Sigmoid colon (tissue), 4 donors: ENCODE measurements at regions not wholly inside any gene's neighbourhood (a gene's known extent, or its start where the extent isn't known, plus 50 kb on each side); places are given as distances from the start of the nearest gene placed in this dataset.

Source experiments
- CTCF ChIP-seq, 4 experiments: fragments of 450-650 bp in 3 of 4; fragments of 200-600 bp in 1 of 4; IDR thresholded peaks; one replicate each; pipeline ENCODE4 v1.5.1; 2016 to 2019; ENCODE audit warnings: antibody characterized with exemption in 4 of 4, mild to moderate bottlenecking in 3 of 4, moderate library complexity in 2 of 4
- EP300 ChIP-seq, 4 donors: sonication (generic); formaldehyde crosslinking; IDR thresholded peaks; one replicate each; pipeline ENCODE4 v1.6.1; 2017; ENCODE audit warnings: antibody characterized with exemption in 4 of 4
- POLR2A ChIP-seq, 2 donors: fragments of 450-650 bp; IDR thresholded peaks; one replicate each; pipeline ENCODE4 v1.6.1; 2016; ENCODE audit warnings: antibody characterized with exemption in 2 of 2, mild to moderate bottlenecking in 2 of 2, moderate library complexity in 2 of 2
- POLR2AphosphoS5 ChIP-seq, 4 donors: sonication (generic); formaldehyde crosslinking; IDR thresholded peaks; one replicate each; pipeline ENCODE4 v1.6.1; 2017; ENCODE audit warnings: antibody characterized with exemption in 4 of 4

- TF ChIP-seq POLR2AphosphoS5 (IDR thresholded peaks at IDR 0.05) (no peak), CTCF (IDR thresholded peaks at IDR 0.05) (no peak), POLR2A (IDR thresholded peaks at IDR 0.05) (no peak), EP300 (IDR thresholded peaks at IDR 0.05) (no peak)
Observed at GRCh38 chr15:31556494-31557150, 230.0 kb downstream of the KLF13 start.
